Inflammatory macrophage treated with lipopolysaccharide for 4 hours (primary cell): ENCODE measurements at regions not wholly inside any gene's neighbourhood (a gene's known extent, or its start where the extent isn't known, plus 50 kb on each side); places are given as distances from the start of the nearest gene placed in this dataset.

Experiments used
- DNase-seq: peaks from one replicate; pipeline ENCODE4 v3.0.0-alpha.2; 2020

DNA sequence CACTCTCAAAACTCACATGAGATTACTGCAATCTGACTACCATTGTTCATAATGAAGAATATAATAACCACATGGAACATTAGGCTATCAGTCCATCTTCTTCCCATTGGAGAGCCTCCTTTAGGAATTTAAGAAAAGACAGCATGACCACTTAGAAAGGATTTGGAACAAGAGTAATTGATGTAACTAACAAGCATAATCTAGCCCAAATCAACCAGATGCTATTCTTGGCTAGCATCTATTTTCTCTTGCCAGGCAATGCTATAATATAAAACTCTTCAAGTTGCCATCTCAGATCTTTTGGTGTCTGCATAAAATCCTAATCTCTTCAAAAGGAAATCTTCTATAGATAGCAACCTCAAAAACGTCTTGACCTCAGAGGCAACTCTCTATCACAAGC is 152.0 kb upstream of the REG3G start:
- DNase-seq: no peak

DNA sequence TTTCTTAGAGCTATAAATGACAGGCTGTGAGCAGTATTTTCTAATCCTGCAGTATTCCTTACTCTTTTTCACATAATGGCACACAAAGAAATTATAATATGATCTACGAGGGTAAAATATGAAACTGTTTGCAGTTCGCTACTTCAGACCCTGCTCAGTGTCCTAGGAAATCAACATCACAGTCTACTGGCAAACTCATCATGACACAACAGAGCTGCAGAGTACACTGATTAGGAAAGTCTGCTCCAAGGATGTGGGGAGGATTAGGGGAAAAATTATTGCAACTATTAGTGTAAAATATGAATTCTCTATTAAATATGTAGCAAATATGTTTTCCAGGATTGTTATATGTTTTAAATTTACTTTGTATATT is 149.2 kb upstream of the REG3G start:
- no peak for DNase-seq

DNA sequence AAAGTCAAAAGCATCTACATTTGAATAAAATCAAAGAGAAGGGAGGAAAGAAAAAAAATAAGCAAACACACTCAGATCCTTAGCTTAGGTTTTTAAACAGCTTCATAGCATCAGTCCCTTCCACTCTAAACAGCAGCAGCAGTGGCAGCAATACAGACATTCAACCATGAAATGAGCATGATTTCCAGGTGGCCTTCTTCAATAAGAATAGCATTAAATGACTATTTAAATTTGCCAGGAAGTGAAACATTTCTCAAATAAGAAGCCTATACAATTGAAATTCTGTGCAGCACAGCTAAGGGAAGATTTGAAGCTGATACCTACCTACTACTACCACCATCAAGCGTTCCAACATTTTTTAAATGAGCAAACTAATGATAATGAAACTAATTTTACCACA is 138.1 kb upstream of the REG3G start:
- DNase-seq: no peak

DNA sequence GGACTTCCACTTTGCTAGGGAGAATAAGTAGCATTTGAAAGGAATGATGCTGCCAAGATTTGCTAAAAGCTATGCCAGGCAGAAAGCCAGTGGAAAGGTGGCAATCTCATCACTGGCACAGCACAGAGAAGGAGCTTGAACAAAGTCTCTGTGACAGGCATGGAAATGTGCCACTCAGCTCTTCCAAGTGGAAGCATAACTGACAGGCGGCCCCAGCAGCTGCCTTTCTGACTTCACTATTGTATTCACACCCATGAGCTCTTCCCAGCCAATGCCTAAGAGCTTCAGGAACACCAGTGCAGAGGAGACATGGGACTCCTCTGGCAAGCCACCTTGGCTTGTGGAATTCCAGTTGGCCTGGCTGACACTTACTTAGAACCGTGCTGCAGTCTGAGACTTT is 134.6 kb upstream of the REG3G start:
- DNase-seq: no peak

DNA sequence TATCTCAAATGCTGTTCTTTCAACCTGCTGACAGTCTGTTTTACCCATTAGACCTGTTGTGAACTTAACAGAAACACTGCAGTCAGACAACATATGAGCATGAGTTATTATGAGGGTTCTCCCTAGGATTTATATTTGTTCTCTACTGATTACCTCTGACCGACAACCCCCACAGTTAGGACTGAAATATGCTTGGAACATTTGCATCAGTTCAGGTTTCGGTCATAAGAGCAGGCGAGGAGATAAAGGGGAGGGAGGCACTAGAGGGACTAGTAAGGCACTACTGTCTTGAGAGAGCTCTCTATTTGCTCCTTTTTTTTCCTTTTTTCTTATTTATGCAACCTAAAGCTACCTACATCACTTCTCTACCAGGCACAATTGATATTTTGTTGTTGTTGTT is 133.2 kb upstream of the REG3G start:
- no peak for DNase-seq

DNA sequence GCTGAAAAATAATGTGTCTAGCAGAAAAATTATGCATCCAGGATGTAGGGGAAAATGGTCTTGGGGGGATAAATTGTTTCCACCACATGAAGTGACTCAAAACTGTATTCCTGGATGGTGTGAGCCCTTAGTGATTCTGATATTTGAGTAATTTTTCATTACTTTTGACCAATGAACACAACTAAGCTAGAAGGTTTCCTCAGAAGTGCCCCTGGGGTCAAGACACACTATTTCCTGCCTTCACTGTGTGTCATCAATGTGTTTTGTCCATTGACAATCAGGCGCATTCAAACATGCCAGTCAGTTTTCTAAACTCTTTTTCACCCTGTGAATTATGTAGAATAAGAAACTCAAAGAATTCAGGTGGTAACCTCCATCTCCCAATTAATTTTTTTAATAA is 130.5 kb upstream of the REG3G start:
- DNase-seq: no peak

DNA sequence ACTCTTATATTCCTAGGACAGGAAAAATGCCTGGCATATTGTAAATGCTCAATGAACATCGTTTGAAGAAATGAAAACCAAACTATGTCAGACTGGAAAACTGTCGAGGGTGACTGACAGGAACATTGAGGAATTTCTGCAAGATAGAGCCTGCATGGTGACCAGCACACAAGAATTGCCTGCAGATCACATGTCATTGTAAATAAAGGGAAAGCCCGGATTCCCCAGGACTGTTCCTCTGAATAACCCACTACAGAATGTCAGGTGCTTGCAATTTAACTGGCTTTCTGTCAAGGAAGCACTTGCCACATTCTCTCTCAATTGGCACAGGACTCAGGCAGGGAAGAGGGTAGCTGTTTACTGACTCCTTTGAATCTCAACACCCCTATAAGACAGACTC is 129.0 kb upstream of the REG3G start:
- no peak for DNase-seq

DNA sequence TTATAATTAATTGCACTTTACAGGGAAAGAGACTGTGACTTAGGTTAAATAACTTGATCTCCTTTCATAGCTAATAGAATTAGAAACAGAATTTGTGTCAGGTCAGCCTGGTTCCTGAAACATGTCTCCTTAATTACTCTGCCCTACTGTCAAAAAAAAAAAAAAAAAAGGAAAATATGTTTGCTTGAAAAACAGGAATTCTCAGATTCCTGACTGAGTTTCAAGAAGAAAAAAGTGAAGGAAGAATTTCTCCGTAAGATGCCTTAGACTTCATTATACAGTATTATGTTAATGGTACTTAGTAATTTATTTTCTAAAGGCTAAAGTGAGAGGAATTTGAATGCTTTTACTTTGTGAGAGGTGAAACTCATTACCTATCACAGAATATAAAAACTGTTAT is 118.4 kb upstream of the REG3G start:
- no peak for DNase-seq

DNA sequence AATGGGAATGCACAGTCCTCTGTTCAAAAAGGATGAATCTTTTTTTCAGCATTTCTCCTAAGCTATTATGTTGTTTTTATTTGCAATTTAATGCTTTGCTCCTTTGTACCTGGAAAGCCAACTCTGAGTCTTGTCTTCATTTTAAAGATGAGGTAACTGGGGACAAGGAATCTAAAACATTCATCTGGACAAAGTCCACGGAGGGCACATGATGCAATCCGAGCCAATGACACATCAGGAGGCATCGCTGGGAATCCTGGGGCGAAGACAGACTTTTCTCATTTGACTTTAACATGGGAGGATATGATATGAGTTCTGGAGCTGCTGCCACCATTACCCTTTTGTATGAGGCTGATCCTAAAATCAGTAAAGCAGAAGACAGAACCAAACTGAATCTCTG is 116.5 kb upstream of the REG3G start:
- DNase-seq: no peak

DNA sequence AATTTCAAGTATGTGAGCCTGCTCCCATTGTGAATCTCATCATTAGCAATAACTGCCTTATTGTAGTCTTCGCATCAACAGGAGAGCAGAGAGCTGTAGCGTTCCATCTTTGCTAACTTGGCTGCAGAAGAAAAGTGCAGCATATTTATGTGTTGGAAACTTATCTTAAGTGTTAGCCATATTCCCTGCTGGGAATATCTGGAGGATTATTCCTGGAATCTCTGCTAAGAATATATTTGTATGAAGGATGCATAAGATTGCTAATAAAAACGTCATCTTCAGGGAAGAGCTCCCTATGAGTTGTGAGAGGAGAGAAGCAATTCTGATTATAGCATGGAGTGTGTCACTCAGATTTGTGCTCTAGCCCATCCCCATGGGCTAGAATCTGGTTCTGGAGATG is 115.1 kb upstream of the REG3G start:
- no peak for DNase-seq

DNA sequence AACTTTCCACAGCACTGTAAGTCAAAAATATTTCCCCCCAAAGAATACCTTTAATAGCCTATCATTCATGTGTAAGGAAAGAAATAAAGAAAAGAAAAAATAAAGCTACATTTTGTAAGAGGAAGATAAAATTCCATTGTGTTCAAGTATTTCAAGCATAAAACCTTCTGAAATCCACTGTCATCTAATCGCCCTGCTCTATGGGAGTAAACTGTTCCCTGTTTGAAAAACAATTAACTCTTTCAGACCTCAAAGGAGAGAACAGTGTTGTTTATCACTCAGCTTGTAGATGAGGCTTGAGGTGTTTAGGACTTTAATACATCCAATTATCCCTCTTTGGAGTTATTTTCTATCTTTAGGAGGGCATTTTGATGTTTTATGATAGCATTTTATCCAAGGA is 112.2 kb upstream of the REG3G start:
- DNase-seq: no peak

DNA sequence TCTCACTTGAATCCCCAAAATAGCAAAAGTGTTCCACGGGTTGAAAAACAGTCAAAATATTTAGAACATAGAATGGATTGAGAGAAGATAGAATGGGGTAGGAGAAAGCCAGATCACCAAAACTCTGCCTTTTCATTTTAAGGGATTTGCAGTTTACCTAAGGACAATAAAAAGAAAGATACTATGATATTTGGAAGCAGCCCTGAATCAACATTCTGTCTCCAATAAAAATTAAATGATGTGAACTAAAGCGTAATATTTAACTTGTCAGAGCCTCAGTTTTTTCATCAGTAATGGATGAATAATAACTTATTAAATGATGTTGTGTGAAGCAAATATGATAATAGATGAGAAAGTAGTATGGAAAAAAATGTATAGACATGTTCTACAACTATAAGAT is 100.2 kb upstream of the REG3G start:
- no peak for DNase-seq

DNA sequence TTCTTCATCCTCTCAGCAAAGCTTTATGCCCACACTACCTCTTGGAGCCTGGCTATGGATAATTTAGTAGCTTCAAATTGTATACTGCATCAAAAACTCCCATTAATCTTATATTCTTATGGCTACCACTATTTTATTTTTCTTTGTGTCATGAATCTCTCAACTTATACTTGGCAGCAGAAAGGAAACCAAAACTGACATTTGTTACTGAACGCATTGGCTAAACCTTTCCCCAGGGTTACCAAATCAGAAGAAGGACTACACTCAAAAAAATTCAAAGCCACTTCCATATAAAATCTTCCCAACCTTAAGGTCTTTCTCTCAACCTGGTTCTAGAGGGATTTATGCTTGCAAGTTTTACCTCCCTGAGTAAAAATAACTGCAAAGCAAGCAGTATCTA is 97.0 kb upstream of the REG3G start:
- DNase-seq: no peak

DNA sequence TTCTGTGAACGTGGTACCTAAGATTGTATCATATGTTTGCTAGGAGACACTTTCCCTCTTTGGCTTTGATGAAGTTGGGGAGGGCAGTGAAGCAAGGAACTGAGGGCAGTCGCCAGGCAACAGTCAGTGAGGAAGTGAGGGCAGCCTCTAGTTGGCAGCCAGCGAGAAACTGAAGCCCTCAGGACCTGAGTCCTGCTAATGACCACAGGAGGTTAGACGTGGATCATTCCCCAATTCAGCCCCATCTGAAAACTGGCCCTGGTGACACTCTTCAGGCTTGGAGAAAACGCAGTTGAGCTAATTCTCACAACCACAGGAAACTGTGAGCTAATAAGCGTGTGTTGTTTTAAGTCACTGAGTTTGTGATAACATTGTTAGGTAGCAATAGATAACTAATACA is 84.5 kb upstream of the REG3G start:
- no peak for DNase-seq

DNA sequence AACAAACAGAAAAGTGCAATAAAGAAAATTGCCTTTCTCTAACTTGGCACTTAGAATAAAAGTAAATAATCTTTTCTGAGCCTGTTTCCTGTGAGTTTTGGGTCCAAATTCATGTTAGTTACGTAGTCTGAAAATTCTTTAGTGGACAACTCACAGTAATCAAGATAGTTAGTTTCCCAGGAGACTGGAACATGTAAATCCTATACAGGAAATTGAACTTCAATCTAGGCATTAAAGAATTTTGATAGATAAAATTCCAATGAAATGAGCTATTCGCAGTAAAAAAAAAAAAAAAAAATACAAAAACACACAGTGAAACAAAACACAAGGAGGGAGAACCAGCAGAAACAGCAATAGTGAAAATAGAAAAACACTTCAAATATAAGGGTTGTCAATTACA is 83.8 kb upstream of the REG3G start:
- DNase-seq: no peak

DNA sequence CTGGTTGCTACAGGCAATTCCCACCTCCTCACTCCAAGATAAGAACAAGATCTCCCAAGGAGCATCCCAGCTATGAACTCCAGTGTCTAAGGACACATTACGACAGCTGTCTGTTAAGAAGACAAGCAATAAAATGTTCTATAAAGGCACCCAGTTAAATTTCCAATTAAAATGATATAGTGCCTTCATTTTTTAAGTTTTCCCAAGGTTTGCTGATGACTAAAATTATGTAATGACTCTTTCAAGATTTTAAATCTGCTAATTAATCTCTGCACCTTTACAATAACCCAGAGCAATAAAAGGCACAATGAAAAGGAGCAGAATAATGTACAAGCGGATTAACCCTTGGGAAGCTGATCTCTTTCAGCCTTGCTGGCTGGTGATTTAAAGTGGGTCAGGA is 61.6 kb upstream of the REG3G start:
- DNase-seq: no peak

DNA sequence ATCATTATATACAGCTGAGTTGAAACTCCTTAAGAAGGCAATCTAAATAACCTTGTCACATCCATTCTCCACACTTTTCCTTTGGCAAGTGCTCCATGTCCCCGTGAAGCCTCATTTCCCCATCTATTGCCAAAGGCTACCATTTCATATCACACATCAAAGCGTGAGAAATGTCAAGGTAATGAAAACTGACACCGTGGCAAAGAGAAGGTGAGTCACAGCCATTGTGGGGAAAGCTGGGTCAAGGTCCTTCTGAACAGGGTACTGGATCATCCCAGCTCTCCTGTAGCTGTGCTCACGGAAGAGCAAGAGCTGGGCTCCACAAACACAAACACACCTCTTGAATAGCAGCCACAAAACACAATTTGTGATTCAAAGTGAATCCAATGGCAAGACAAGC is 58.2 kb upstream of the REG3G start:
- DNase-seq: no peak

DNA sequence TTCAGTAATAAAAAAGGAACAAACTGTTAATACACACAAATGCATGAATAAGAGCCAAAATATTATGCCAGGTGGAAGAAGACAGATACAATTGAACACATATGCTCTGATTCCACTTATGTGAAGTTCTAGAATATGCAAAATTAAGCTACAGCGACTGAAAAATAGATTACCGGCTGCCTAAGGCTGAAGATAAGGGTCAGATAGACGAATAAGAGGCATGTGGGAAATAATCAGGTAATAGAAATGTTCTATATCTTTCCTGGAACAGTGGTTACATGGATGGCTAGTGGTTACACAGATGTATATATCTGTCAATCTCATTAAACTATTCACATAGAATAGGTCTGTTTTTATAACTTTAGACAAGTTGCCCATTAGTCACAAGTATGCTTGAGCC is 51.9 kb upstream of the REG3G start:
- DNase-seq: no peak
